PC-3 (cell line): ENCODE measurements at regions not wholly inside any gene's neighbourhood (a gene's known extent, or its start where the extent isn't known, plus 50 kb on each side); places are given as distances from the start of the nearest gene placed in this dataset.

Source experiments
- CTCF ChIP-seq: fragments of 300-600 bp; sonication (generic); conservative IDR thresholded peaks from 2 replicates; pipeline ENCODE4 v1.5.1; 2017; ENCODE audit warnings: antibody characterized with exemption, low read depth, mild to moderate bottlenecking, low read length
- EZH2phosphoT487 ChIP-seq: fragments of 300-600 bp; sonication (generic); IDR thresholded peaks from 2 replicates; pipeline ENCODE4 v1.6.1; 2018; ENCODE audit warnings: mild to moderate bottlenecking, antibody characterized with exemption, low read length, borderline replicate concordance

- no peak for TF ChIP-seq CTCF
- TF ChIP-seq EZH2phosphoT487, result no peak
Measured at GRCh38 chr3:80533553-80533952, 765.8 kb upstream of the ROBO1 start.
